Activated CD8-positive, alpha-beta memory T cell treated with anti-CD3 and anti-CD28 coated beads for 24 hours (primary cell): ENCODE measurements at regions not wholly inside any gene's neighbourhood (a gene's known extent, or its start where the extent isn't known, plus 50 kb on each side); places are given as distances from the start of the nearest gene placed in this dataset.
"Not testable (repeated sequence)": the region's sequence is repeated elsewhere in the genome, so short reads cannot be mapped to it uniquely, and the experiment has no call there.

Experiments used
- DNase-seq: peaks from one replicate; pipeline ENCODE4 v3.0.0-alpha.2; 2020

- no peak for DNase-seq
Measured at GRCh38 chr3:17820704-17821103, 78.3 kb upstream of the TBC1D5 start.

- no peak for DNase-seq
Measured at GRCh38 chr3:17820275-17820674, 77.8 kb upstream of the TBC1D5 start.

- DNase-seq, result not testable (repeated sequence)
Measured at GRCh38 chr3:17817973-17818372, 75.5 kb upstream of the TBC1D5 start.

GRCh38 chr3:17817545-17817944, 75.1 kb upstream of the TBC1D5 start:
- no peak for DNase-seq

- not testable (repeated sequence) for DNase-seq
Measured at GRCh38 chr3:17816839-17817238, 74.4 kb upstream of the TBC1D5 start.

- not testable (repeated sequence) for DNase-seq
Measured at GRCh38 chr3:17812328-17812727, 69.9 kb upstream of the TBC1D5 start.

GRCh38 chr3:17811646-17812045, 69.2 kb upstream of the TBC1D5 start:
- no peak for DNase-seq

- no peak for DNase-seq
Measured at GRCh38 chr3:17810759-17811158, 68.3 kb upstream of the TBC1D5 start.

GRCh38 chr3:17808994-17809393, 66.6 kb upstream of the TBC1D5 start:
- no peak for DNase-seq

GRCh38 chr3:17806876-17807275, 64.4 kb upstream of the TBC1D5 start:
- DNase-seq, result no peak

GRCh38 chr3:17806201-17806600, 63.8 kb upstream of the TBC1D5 start:
- no peak for DNase-seq

GRCh38 chr3:17805461-17805940, 63.1 kb upstream of the TBC1D5 start:
- no peak for DNase-seq

GRCh38 chr3:17802950-17803349, 60.5 kb upstream of the TBC1D5 start:
- no peak for DNase-seq

GRCh38 chr3:17801131-17801530, 58.7 kb upstream of the TBC1D5 start:
- no peak for DNase-seq

- no peak for DNase-seq
Measured at GRCh38 chr3:17800232-17800631, 57.8 kb upstream of the TBC1D5 start.

- no peak for DNase-seq
Measured at GRCh38 chr3:17799312-17799711, 56.9 kb upstream of the TBC1D5 start.

GRCh38 chr3:17798000-17798399, 55.6 kb upstream of the TBC1D5 start:
- no peak for DNase-seq

GRCh38 chr3:17795711-17796110, 53.3 kb upstream of the TBC1D5 start:
- DNase-seq, result no peak

GRCh38 chr3:17795280-17795679, 52.8 kb upstream of the TBC1D5 start:
- DNase-seq, result no peak

- DNase-seq, result no peak
Measured at GRCh38 chr3:17793542-17794195, 51.2 kb upstream of the TBC1D5 start.
